Peyer's patch (tissue), 4 donors: ENCODE measurements at regions not wholly inside any gene's neighbourhood (a gene's known extent, or its start where the extent isn't known, plus 50 kb on each side); places are given as distances from the start of the nearest gene placed in this dataset.

Experiments used
- CTCF ChIP-seq, 6 experiments: fragments of 450-650 bp in 4 of 6; fragments of 200-600 bp in 2 of 6; sonication (generic) in 1 of 6; IDR thresholded peaks; one replicate each; pipeline ENCODE4 v1.5.1; 2017 to 2019; ENCODE audit warnings: antibody characterized with exemption in 6 of 6, mild to moderate bottlenecking in 3 of 6, moderate library complexity in 1 of 6
- POLR2A ChIP-seq, 2 donors: fragments of 450-650 bp; IDR thresholded peaks; one replicate each; pipeline ENCODE4 v1.5.1; 2017; ENCODE audit warnings: antibody characterized with exemption in 2 of 2, mild to moderate bottlenecking in 2 of 2, moderate library complexity in 2 of 2

- no peak for TF ChIP-seq CTCF (IDR thresholded peaks at IDR 0.05)
- no peak for TF ChIP-seq POLR2A (IDR thresholded peaks at IDR 0.05)
Measured at GRCh38 chr6:23435126-23435525, 690.9 kb upstream of the NRSN1 start.
